Psoas muscle (tissue), 7 donors: ENCODE measurements at regions not wholly inside any gene's neighbourhood (a gene's known extent, or its start where the extent isn't known, plus 50 kb on each side); places are given as distances from the start of the nearest gene placed in this dataset.

Experiments used
- ATAC-seq, 4 donors: fragments of 200-7000 bp; cut with Tn5 transposase; one replicate each; pipeline ENCODE4 v1.9.1; 2020; ENCODE audit warnings: moderate library complexity in 3 of 4, mild to moderate bottlenecking in 2 of 4
- DNase-seq, 2 donors: peaks; one replicate each; pipeline ENCODE4 v3.0.0-alpha.2; 2020
- H3K27ac ChIP-seq: fragments of 200-600 bp; one replicate; pipeline ENCODE4 v1.8.0; 2022
- H3K27me3 ChIP-seq, 3 donors: fragments of 200-600 bp in 1 of 3; one replicate each; pipeline versions ENCODE4 v1.6.1 to v1.8.0; 2013 to 2022; ENCODE audit warnings: low read length in 2 of 3, mild to moderate bottlenecking in 2 of 3, moderate library complexity in 1 of 3; ENCODE audit not compliant: insufficient read depth in 3 of 3
- H3K36me3 ChIP-seq, 2 donors: fragments of 200-600 bp in 1 of 2; one replicate each; pipeline versions ENCODE4 v1.6.1 to v1.8.0; 2013 to 2022; ENCODE audit warnings: low read depth in 1 of 2, mild to moderate bottlenecking in 1 of 2, moderate library complexity in 1 of 2; ENCODE audit not compliant: insufficient read depth in 1 of 2
- H3K4me1 ChIP-seq: fragments of 200-600 bp; one replicate; pipeline ENCODE4 v1.8.0; 2022
- H3K4me3 ChIP-seq: fragments of 200-600 bp; one replicate; pipeline ENCODE4 v1.8.0; 2022; ENCODE audit warnings: mild to moderate bottlenecking
- H3K9me3 ChIP-seq: fragments of 200-600 bp; one replicate; pipeline ENCODE4 v1.8.0; 2022
- WGBS, 3 donors: extraction: QIAGEN DNeasy Blood & Tissue Kit; methylation state at CpG; one replicate each; pipeline versions ENCODE4 v1.1.6 to v1.1.7; 2013; 5-methylcytosine and 5-hydroxymethylcytosine counted together
- intact Hi-C, 2 donors: fragments of 100-400 bp; cut with DNase I; formaldehyde crosslinking; loops; one replicate each; pipeline versions ENCODE4 v1.11.0 to v1.14.2; 2022
- TF ChIP-seq, protein P1 (sequence below): fragments of 200-600 bp; IDR thresholded peaks from one replicate; pipeline ENCODE4 v1.8.0; 2022; ENCODE audit warnings: antibody characterized with exemption
- donor health status: healthy with polysubstance abuse.
- donor health status: DM: no; HTN: no; CAD: no; lungs with moderate emphysema.
- donor health status: Bipolar disorder and iron deficiency.
- donor health status: healthy.
- donor health status: DM: yes; HTN: yes; CAD: no.
- donor health status: DM: no; HTN: no; CAD: no.
- donor health status: DM: yes; HTN: yes; CAD: no.

- no peaks in the 10 kb centered on the region for H3K27me3 ChIP-seq
- whole genome bisulfite sequencing, 3 donors, result 50 to 67% (median 51%) methylated on average over 13 of the region's 13 CpGs
- DNase-seq, result no peak
- TF ChIP-seq, protein P1, sequence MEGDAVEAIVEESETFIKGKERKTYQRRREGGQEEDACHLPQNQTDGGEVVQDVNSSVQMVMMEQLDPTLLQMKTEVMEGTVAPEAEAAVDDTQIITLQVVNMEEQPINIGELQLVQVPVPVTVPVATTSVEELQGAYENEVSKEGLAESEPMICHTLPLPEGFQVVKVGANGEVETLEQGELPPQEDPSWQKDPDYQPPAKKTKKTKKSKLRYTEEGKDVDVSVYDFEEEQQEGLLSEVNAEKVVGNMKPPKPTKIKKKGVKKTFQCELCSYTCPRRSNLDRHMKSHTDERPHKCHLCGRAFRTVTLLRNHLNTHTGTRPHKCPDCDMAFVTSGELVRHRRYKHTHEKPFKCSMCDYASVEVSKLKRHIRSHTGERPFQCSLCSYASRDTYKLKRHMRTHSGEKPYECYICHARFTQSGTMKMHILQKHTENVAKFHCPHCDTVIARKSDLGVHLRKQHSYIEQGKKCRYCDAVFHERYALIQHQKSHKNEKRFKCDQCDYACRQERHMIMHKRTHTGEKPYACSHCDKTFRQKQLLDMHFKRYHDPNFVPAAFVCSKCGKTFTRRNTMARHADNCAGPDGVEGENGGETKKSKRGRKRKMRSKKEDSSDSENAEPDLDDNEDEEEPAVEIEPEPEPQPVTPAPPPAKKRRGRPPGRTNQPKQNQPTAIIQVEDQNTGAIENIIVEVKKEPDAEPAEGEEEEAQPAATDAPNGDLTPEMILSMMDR, result no peak
- intact Hi-C loops, result no loop called here
- H3K4me1 ChIP-seq, result no peaks in the 10 kb centered on the region
- ATAC-seq, result peak in 2 of 4 donors; percentile 17 to 58
- H3K4me3 ChIP-seq, result no peak overlapping the region
- H3K27ac ChIP-seq, result no peak overlapping the region
- no peaks in the 10 kb centered on the region for H3K9me3 ChIP-seq
- H3K36me3 ChIP-seq, result no peaks in the 10 kb centered on the region
Measured at GRCh38 chr1:217029281-217030157, 306.3 kb upstream of the ESRRG start.

- intact Hi-C loops, result no loop called here
- Histone ChIP-seq H3K27ac (no peak overlapping the region), H3K4me1 (no peaks in the 10 kb centered on the region), H3K9me3 (no peaks in the 10 kb centered on the region), H3K4me3 (no peak overlapping the region), H3K36me3 (no peaks in the 10 kb centered on the region), H3K27me3 (no peaks in the 10 kb centered on the region)
- TF ChIP-seq, protein P1, result no peak
- 91% methylated on average over 4 of the region's 4 CpGs for WGBS, 3 donors
- DNase-seq (no peak), ATAC-seq (no peak)
Measured at GRCh38 chr1:217027403-217028080, 304.3 kb upstream of the ESRRG start.

GRCh38 chr1:217026531-217026930, 303.3 kb upstream of the ESRRG start:
- 77 to 88% (median 83%) methylated on average over 2 of the region's 2 CpGs for WGBS, 3 donors
- Histone ChIP-seq H3K4me3 (no peak overlapping the region), H3K4me1 (no peaks in the 10 kb centered on the region), H3K36me3 (no peaks in the 10 kb centered on the region), H3K27ac (no peak overlapping the region), H3K27me3 (no peaks in the 10 kb centered on the region), H3K9me3 (no peaks in the 10 kb centered on the region)
- DNase-seq (no peak), ATAC-seq (no peak)
- intact Hi-C loops, result no loop called here
- TF ChIP-seq, protein P1, result no peak

DNA sequence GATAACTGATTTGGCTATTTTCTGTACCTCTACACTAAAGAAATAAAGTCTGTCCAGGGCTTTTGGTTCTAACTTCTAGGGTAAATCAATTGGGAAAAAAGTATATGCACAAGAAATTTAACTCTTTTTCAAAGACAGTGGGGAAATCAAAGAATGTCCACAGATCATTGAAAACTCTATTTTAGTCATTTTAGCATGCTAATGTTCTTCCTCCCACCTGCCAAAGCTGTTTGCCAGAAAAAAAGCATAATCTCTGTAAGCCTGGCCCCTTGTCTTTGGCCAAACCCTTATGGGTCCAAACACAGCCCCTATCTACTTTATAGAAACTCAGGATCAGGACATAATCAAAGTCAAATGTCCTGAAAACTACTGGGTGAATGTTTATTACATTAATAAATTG, 302.2 kb upstream of the ESRRG start:
- TF ChIP-seq, protein P1, result no peak
- ATAC-seq (no peak), DNase-seq (no peak)
- H3K27me3 ChIP-seq, result no peaks in the 10 kb centered on the region
- no peaks in the 10 kb centered on the region for H3K9me3 ChIP-seq
- no peak overlapping the region for H3K27ac ChIP-seq
- H3K4me1 ChIP-seq, result no peaks in the 10 kb centered on the region
- intact Hi-C loops, result no loop called here
- H3K4me3 ChIP-seq, result no peak overlapping the region
- H3K36me3 ChIP-seq, result no peaks in the 10 kb centered on the region
